ENCODE measurements at regions not wholly inside any gene's neighbourhood (a gene's known extent, or its start where the extent isn't known, plus 50 kb on each side); places are given as distances from the start of the nearest gene placed in this dataset.
"Not testable (repeated sequence)": the region's sequence is repeated elsewhere in the genome, so short reads cannot be mapped to it uniquely, and the experiment has no call there.

- Histone ChIP-seq H3K36me3 (ENCODE audit: insufficient read depth, low read length) (no peaks in the 10 kb centered on the region), H3K27me3 (ENCODE audit: insufficient read depth, low read length) (no peaks in the 10 kb centered on the region), H3K79me2 (ENCODE audit: control insufficient read depth, insufficient read depth, low read length, unreplicated experiment) (no peaks in the 10 kb centered on the region)
These were observed 1048.8 kb downstream of the GATA3 start for GRCh38 chr10:9103301-9103700.

GRCh38 chr10:9111976-9112375, 1057.5 kb downstream of the GATA3 start:
- no peaks in the 10 kb centered on the region for H3K36me3 ChIP-seq (ENCODE audit: insufficient read depth, low read length)
- no peak overlapping the region for H2AFZ ChIP-seq (ENCODE audit: low read length, unreplicated experiment)
- H3K4me1 ChIP-seq (ENCODE audit: control insufficient read depth, insufficient read depth, low read length, unreplicated experiment) = no peaks in the 10 kb centered on the region
- no peak overlapping the region for H3K4me3 ChIP-seq (ENCODE audit: low read depth, low read length)
- H3K79me2 ChIP-seq (ENCODE audit: control insufficient read depth, insufficient read depth, low read length, unreplicated experiment) = no peaks in the 10 kb centered on the region
- H3K27me3 ChIP-seq (ENCODE audit: insufficient read depth, low read length) = no peaks in the 10 kb centered on the region
- no peak overlapping the region for H3K27ac ChIP-seq (ENCODE audit: low read depth, low read length)

More at GRCh38 chr10:9103301-9103700, 1048.8 kb downstream of the GATA3 start:
- Histone ChIP-seq H3K4me3 (ENCODE audit: low read depth, low read length) (no peak overlapping the region; the same call in 1 of the 2 replicates), H3K4me1 (ENCODE audit: control insufficient read depth, insufficient read depth, low read length, unreplicated experiment) (peaks cover 5% of the 10 kb centered on the region), H2AFZ (ENCODE audit: low read length, unreplicated experiment) (no peak overlapping the region), H3K27ac (ENCODE audit: low read depth, low read length) (no peak overlapping the region)

GRCh38 chr10:9126728-9127127, 1072.2 kb downstream of the GATA3 start:
- H2AFZ ChIP-seq (ENCODE audit: low read length, unreplicated experiment) = no peak overlapping the region
- H3K27ac ChIP-seq (ENCODE audit: low read depth, low read length) = no peak overlapping the region
- H3K79me2 ChIP-seq (ENCODE audit: control insufficient read depth, insufficient read depth, low read length, unreplicated experiment) = no peaks in the 10 kb centered on the region
- H3K4me1 ChIP-seq (ENCODE audit: control insufficient read depth, insufficient read depth, low read length, unreplicated experiment) = no peaks in the 10 kb centered on the region
- no peaks in the 10 kb centered on the region for H3K36me3 ChIP-seq (ENCODE audit: insufficient read depth, low read length)
- H3K4me3 ChIP-seq (ENCODE audit: low read depth, low read length) = no peak overlapping the region
- H3K27me3 ChIP-seq (ENCODE audit: insufficient read depth, low read length) = no peaks in the 10 kb centered on the region

GRCh38 chr10:9137368-9137767, 1082.9 kb downstream of the GATA3 start:
- Histone ChIP-seq H2AFZ (ENCODE audit: low read length, unreplicated experiment) (no peak overlapping the region), H3K27me3 (ENCODE audit: insufficient read depth, low read length) (no peaks in the 10 kb centered on the region), H3K36me3 (ENCODE audit: insufficient read depth, low read length) (no peaks in the 10 kb centered on the region), H3K4me1 (ENCODE audit: control insufficient read depth, insufficient read depth, low read length, unreplicated experiment) (no peaks in the 10 kb centered on the region), H3K79me2 (ENCODE audit: control insufficient read depth, insufficient read depth, low read length, unreplicated experiment) (no peaks in the 10 kb centered on the region), H3K4me3 (ENCODE audit: low read depth, low read length) (no peak overlapping the region), H3K27ac (ENCODE audit: low read depth, low read length) (no peak overlapping the region)

- not testable (repeated sequence) for H3K27ac ChIP-seq (ENCODE audit: low read depth, low read length); H3K27me3 ChIP-seq (ENCODE audit: insufficient read depth, low read length); H2AFZ ChIP-seq (ENCODE audit: low read length, unreplicated experiment); H3K36me3 ChIP-seq (ENCODE audit: insufficient read depth, low read length); H3K79me2 ChIP-seq (ENCODE audit: control insufficient read depth, insufficient read depth, low read length, unreplicated experiment); H3K4me1 ChIP-seq (ENCODE audit: control insufficient read depth, insufficient read depth, low read length, unreplicated experiment); H3K4me3 ChIP-seq (ENCODE audit: low read depth, low read length)
These were observed 1084.3 kb downstream of the GATA3 start for GRCh38 chr10:9138829-9139228.

- no peak overlapping the region for H3K27ac ChIP-seq (ENCODE audit: low read depth, low read length)
- H2AFZ ChIP-seq (ENCODE audit: low read length, unreplicated experiment) = no peak overlapping the region
- H3K4me3 ChIP-seq (ENCODE audit: low read depth, low read length) = no peak overlapping the region
- H3K79me2 ChIP-seq (ENCODE audit: control insufficient read depth, insufficient read depth, low read length, unreplicated experiment) = no peaks in the 10 kb centered on the region
- no peaks in the 10 kb centered on the region for H3K36me3 ChIP-seq (ENCODE audit: insufficient read depth, low read length)
- H3K4me1 ChIP-seq (ENCODE audit: control insufficient read depth, insufficient read depth, low read length, unreplicated experiment) = no peaks in the 10 kb centered on the region
- H3K27me3 ChIP-seq (ENCODE audit: insufficient read depth, low read length) = no peaks in the 10 kb centered on the region
These were observed 1085.9 kb downstream of the GATA3 start for GRCh38 chr10:9140373-9140772.

- Histone ChIP-seq H3K27me3 (ENCODE audit: insufficient read depth, low read length) (peaks cover 7% of the 10 kb centered on the region; the same call in 1 of the 2 replicates), H3K4me3 (ENCODE audit: low read depth, low read length) (peak overlapping the region; percentile 32; the same call in 1 of the 2 replicates), H3K79me2 (ENCODE audit: control insufficient read depth, insufficient read depth, low read length, unreplicated experiment) (no peaks in the 10 kb centered on the region), H3K27ac (ENCODE audit: low read depth, low read length) (no peak overlapping the region), H3K4me1 (ENCODE audit: control insufficient read depth, insufficient read depth, low read length, unreplicated experiment) (no peaks in the 10 kb centered on the region), H2AFZ (ENCODE audit: low read length, unreplicated experiment) (no peak overlapping the region), H3K36me3 (ENCODE audit: insufficient read depth, low read length) (no peaks in the 10 kb centered on the region)
These were observed 1093.0 kb downstream of the GATA3 start for GRCh38 chr10:9147475-9147874.

GRCh38 chr10:9149134-9149533, 1094.6 kb downstream of the GATA3 start:
- no peaks in the 10 kb centered on the region for H3K36me3 ChIP-seq (ENCODE audit: insufficient read depth, low read length)
- H3K27me3 ChIP-seq (ENCODE audit: insufficient read depth, low read length) = peaks cover 7% of the 10 kb centered on the region; the same call in 1 of the 2 replicates
- no peak overlapping the region for H3K27ac ChIP-seq (ENCODE audit: low read depth, low read length)
- no peak overlapping the region for H3K4me3 ChIP-seq (ENCODE audit: low read depth, low read length)
- no peak overlapping the region for H2AFZ ChIP-seq (ENCODE audit: low read length, unreplicated experiment)
- H3K4me1 ChIP-seq (ENCODE audit: control insufficient read depth, insufficient read depth, low read length, unreplicated experiment) = no peaks in the 10 kb centered on the region
- H3K79me2 ChIP-seq (ENCODE audit: control insufficient read depth, insufficient read depth, low read length, unreplicated experiment) = no peaks in the 10 kb centered on the region

GRCh38 chr10:9153057-9153456, 1098.6 kb downstream of the GATA3 start:
- not testable (repeated sequence) for H3K27ac ChIP-seq (ENCODE audit: low read depth, low read length); H3K36me3 ChIP-seq (ENCODE audit: insufficient read depth, low read length); H3K79me2 ChIP-seq (ENCODE audit: control insufficient read depth, insufficient read depth, low read length, unreplicated experiment); H3K4me3 ChIP-seq (ENCODE audit: low read depth, low read length); H2AFZ ChIP-seq (ENCODE audit: low read length, unreplicated experiment); H3K4me1 ChIP-seq (ENCODE audit: control insufficient read depth, insufficient read depth, low read length, unreplicated experiment); H3K27me3 ChIP-seq (ENCODE audit: insufficient read depth, low read length)

GRCh38 chr10:9157656-9158055, 1103.2 kb downstream of the GATA3 start:
- Histone ChIP-seq H3K79me2 (ENCODE audit: control insufficient read depth, insufficient read depth, low read length, unreplicated experiment) (no peaks in the 10 kb centered on the region), H3K4me3 (ENCODE audit: low read depth, low read length) (no peak overlapping the region), H3K36me3 (ENCODE audit: insufficient read depth, low read length) (no peaks in the 10 kb centered on the region), H3K4me1 (ENCODE audit: control insufficient read depth, insufficient read depth, low read length, unreplicated experiment) (no peaks in the 10 kb centered on the region), H2AFZ (ENCODE audit: low read length, unreplicated experiment) (no peak overlapping the region), H3K27ac (ENCODE audit: low read depth, low read length) (no peak overlapping the region), H3K27me3 (ENCODE audit: insufficient read depth, low read length) (no peaks in the 10 kb centered on the region)

- Histone ChIP-seq H3K4me1 (ENCODE audit: control insufficient read depth, insufficient read depth, low read length, unreplicated experiment) (no peaks in the 10 kb centered on the region), H2AFZ (ENCODE audit: low read length, unreplicated experiment) (no peak overlapping the region), H3K27me3 (ENCODE audit: insufficient read depth, low read length) (no peaks in the 10 kb centered on the region), H3K36me3 (ENCODE audit: insufficient read depth, low read length) (no peaks in the 10 kb centered on the region), H3K79me2 (ENCODE audit: control insufficient read depth, insufficient read depth, low read length, unreplicated experiment) (no peaks in the 10 kb centered on the region), H3K27ac (ENCODE audit: low read depth, low read length) (no peak overlapping the region), H3K4me3 (ENCODE audit: low read depth, low read length) (no peak overlapping the region)
These were observed 1104.2 kb downstream of the GATA3 start for GRCh38 chr10:9158675-9159074.
